K562 (cell line): ENCODE measurements at regions not wholly inside any gene's neighbourhood (a gene's known extent, or its start where the extent isn't known, plus 50 kb on each side); places are given as distances from the start of the nearest gene placed in this dataset.

ENCODE experiments used
- FOXK2 ChIP-seq, 2 experiments: fragments of 450-650 bp; IDR thresholded peaks in 1 of 2; conservative IDR thresholded peaks in 1 of 2; 2 replicates each; pipeline ENCODE4 v1.6.1; 2016; ENCODE audit warnings: low read depth in 2 of 2, mild to moderate bottlenecking in 1 of 2
- GTF2E2 ChIP-seq: fragments of 200-800 bp; sonication (Bioruptor generic); IDR thresholded peaks from 2 replicates; pipeline ENCODE4 v1.6.1; 2016; ENCODE audit warnings: missing genetic modification characterization, missing compliant biosample characterization
- KLF1 ChIP-seq: fragments of 450-650 bp; IDR thresholded peaks from 2 replicates; pipeline ENCODE4 v1.6.1; 2016; ENCODE audit warnings: missing genetic modification characterization, missing compliant biosample characterization
- LARP7 ChIP-seq: fragments of 450-650 bp; IDR thresholded peaks from 2 replicates; pipeline ENCODE4 v1.6.1; 2016
- ZKSCAN1 ChIP-seq: fragments of 150-350 bp; IDR thresholded peaks from 2 replicates; pipeline ENCODE4 v1.6.1; 2016; ENCODE audit warnings: low read depth, low read length
- ZNF644 ChIP-seq: fragments of 200-800 bp; sonication (Bioruptor generic); IDR thresholded peaks from 2 replicates; pipeline ENCODE4 v1.6.1; 2016; ENCODE audit warnings: low read depth, missing genetic modification characterization, missing compliant biosample characterization
- TF ChIP-seq, protein P1 (sequence below): fragments of 450-650 bp; IDR thresholded peaks from 2 replicates; pipeline ENCODE4 v1.6.1; 2016; ENCODE audit warnings: mild to moderate bottlenecking, moderate library complexity
- TF ChIP-seq, protein P2 (sequence below): sonication (generic); formaldehyde crosslinking; IDR thresholded peaks from 2 replicates; pipeline ENCODE4 v1.8.1; 2022; ENCODE audit warnings: missing genetic modification reagents
- TF ChIP-seq, protein P3 (sequence below): fragments of 450-650 bp; IDR thresholded peaks from 2 replicates; pipeline ENCODE4 v1.7.1; 2018; ENCODE audit warnings: mild to moderate bottlenecking, low read depth; ENCODE audit not compliant: partially characterized antibody

DNA sequence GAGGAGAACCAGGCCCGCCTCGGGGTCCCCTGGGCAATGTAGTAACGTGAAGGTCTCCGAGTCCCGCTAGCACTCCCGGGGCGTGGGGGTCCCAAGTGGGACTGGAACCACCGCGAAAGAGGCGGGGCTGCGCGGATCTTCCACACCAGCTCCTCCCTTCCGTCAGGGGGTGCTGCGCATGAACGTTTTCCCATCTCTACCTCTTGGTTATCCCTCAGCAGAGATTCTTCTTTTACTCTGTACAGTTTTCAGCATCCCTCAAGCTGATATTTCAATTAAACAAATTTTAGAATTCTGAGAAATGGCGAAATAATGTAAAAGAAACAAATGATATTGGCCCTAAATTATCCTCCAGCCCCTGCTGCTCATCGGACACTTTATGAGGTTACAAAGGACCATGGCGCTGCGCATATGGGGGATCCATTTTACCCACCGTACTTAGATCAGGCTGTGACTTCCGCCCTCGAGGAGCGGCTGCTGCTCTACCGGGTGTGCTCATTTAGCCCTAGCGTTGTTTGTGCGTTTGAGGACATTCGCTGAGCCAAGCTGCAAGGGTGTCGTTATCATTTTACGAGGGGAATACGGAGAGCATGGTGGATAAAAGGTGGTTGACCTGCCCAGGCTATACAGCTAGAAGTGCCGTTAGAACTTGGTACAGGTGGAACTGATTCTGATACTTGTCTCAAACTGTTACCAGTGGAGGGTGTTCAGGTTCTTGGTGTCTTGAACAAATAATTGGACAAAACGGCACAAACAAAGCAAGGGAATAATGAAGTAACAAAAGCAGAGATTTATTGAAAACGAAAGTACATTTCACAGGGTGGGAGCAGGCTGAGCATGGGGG lies 75.2 kb upstream of the CHD6 start (continued):
- TF ChIP-seq, protein P1, sequence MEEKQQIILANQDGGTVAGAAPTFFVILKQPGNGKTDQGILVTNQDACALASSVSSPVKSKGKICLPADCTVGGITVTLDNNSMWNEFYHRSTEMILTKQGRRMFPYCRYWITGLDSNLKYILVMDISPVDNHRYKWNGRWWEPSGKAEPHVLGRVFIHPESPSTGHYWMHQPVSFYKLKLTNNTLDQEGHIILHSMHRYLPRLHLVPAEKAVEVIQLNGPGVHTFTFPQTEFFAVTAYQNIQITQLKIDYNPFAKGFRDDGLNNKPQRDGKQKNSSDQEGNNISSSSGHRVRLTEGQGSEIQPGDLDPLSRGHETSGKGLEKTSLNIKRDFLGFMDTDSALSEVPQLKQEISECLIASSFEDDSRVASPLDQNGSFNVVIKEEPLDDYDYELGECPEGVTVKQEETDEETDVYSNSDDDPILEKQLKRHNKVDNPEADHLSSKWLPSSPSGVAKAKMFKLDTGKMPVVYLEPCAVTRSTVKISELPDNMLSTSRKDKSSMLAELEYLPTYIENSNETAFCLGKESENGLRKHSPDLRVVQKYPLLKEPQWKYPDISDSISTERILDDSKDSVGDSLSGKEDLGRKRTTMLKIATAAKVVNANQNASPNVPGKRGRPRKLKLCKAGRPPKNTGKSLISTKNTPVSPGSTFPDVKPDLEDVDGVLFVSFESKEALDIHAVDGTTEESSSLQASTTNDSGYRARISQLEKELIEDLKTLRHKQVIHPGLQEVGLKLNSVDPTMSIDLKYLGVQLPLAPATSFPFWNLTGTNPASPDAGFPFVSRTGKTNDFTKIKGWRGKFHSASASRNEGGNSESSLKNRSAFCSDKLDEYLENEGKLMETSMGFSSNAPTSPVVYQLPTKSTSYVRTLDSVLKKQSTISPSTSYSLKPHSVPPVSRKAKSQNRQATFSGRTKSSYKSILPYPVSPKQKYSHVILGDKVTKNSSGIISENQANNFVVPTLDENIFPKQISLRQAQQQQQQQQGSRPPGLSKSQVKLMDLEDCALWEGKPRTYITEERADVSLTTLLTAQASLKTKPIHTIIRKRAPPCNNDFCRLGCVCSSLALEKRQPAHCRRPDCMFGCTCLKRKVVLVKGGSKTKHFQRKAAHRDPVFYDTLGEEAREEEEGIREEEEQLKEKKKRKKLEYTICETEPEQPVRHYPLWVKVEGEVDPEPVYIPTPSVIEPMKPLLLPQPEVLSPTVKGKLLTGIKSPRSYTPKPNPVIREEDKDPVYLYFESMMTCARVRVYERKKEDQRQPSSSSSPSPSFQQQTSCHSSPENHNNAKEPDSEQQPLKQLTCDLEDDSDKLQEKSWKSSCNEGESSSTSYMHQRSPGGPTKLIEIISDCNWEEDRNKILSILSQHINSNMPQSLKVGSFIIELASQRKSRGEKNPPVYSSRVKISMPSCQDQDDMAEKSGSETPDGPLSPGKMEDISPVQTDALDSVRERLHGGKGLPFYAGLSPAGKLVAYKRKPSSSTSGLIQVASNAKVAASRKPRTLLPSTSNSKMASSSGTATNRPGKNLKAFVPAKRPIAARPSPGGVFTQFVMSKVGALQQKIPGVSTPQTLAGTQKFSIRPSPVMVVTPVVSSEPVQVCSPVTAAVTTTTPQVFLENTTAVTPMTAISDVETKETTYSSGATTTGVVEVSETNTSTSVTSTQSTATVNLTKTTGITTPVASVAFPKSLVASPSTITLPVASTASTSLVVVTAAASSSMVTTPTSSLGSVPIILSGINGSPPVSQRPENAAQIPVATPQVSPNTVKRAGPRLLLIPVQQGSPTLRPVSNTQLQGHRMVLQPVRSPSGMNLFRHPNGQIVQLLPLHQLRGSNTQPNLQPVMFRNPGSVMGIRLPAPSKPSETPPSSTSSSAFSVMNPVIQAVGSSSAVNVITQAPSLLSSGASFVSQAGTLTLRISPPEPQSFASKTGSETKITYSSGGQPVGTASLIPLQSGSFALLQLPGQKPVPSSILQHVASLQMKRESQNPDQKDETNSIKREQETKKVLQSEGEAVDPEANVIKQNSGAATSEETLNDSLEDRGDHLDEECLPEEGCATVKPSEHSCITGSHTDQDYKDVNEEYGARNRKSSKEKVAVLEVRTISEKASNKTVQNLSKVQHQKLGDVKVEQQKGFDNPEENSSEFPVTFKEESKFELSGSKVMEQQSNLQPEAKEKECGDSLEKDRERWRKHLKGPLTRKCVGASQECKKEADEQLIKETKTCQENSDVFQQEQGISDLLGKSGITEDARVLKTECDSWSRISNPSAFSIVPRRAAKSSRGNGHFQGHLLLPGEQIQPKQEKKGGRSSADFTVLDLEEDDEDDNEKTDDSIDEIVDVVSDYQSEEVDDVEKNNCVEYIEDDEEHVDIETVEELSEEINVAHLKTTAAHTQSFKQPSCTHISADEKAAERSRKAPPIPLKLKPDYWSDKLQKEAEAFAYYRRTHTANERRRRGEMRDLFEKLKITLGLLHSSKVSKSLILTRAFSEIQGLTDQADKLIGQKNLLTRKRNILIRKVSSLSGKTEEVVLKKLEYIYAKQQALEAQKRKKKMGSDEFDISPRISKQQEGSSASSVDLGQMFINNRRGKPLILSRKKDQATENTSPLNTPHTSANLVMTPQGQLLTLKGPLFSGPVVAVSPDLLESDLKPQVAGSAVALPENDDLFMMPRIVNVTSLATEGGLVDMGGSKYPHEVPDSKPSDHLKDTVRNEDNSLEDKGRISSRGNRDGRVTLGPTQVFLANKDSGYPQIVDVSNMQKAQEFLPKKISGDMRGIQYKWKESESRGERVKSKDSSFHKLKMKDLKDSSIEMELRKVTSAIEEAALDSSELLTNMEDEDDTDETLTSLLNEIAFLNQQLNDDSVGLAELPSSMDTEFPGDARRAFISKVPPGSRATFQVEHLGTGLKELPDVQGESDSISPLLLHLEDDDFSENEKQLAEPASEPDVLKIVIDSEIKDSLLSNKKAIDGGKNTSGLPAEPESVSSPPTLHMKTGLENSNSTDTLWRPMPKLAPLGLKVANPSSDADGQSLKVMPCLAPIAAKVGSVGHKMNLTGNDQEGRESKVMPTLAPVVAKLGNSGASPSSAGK: peak; percentile 80
- TF ChIP-seq LARP7 (no peak), ZKSCAN1 (peak; percentile 81), FOXK2 (conservative IDR thresholded peaks at IDR 0.05 in 1 of 2, IDR thresholded peaks at IDR 0.05 in 1 of 2; ENCODE audit: low read depth in 2 of 2) (peak; percentile 23 to 55; a peak in 2 of 4 replicates), KLF1 (tag) (peak; percentile 43; the same call in 1 of the 2 replicates), ZNF644 (tag) (peak; percentile 45; the same call in 1 of the 2 replicates), GTF2E2 (tag) (no peak; the same call in 1 of the 2 replicates)
- TF ChIP-seq, protein P2, sequence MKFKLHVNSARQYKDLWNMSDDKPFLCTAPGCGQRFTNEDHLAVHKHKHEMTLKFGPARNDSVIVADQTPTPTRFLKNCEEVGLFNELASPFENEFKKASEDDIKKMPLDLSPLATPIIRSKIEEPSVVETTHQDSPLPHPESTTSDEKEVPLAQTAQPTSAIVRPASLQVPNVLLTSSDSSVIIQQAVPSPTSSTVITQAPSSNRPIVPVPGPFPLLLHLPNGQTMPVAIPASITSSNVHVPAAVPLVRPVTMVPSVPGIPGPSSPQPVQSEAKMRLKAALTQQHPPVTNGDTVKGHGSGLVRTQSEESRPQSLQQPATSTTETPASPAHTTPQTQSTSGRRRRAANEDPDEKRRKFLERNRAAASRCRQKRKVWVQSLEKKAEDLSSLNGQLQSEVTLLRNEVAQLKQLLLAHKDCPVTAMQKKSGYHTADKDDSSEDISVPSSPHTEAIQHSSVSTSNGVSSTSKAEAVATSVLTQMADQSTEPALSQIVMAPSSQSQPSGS (CRISPR knock-in tag): no peak
- TF ChIP-seq, protein P3, sequence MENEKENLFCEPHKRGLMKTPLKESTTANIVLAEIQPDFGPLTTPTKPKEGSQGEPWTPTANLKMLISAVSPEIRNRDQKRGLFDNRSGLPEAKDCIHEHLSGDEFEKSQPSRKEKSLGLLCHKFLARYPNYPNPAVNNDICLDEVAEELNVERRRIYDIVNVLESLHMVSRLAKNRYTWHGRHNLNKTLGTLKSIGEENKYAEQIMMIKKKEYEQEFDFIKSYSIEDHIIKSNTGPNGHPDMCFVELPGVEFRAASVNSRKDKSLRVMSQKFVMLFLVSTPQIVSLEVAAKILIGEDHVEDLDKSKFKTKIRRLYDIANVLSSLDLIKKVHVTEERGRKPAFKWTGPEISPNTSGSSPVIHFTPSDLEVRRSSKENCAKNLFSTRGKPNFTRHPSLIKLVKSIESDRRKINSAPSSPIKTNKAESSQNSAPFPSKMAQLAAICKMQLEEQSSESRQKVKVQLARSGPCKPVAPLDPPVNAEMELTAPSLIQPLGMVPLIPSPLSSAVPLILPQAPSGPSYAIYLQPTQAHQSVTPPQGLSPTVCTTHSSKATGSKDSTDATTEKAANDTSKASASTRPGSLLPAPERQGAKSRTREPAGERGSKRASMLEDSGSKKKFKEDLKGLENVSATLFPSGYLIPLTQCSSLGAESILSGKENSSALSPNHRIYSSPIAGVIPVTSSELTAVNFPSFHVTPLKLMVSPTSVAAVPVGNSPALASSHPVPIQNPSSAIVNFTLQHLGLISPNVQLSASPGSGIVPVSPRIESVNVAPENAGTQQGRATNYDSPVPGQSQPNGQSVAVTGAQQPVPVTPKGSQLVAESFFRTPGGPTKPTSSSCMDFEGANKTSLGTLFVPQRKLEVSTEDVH: peak; percentile 56
